ENCODE measurements at regions not wholly inside any gene's neighbourhood (a gene's known extent, or its start where the extent isn't known, plus 50 kb on each side); places are given as distances from the start of the nearest gene placed in this dataset.

DNA sequence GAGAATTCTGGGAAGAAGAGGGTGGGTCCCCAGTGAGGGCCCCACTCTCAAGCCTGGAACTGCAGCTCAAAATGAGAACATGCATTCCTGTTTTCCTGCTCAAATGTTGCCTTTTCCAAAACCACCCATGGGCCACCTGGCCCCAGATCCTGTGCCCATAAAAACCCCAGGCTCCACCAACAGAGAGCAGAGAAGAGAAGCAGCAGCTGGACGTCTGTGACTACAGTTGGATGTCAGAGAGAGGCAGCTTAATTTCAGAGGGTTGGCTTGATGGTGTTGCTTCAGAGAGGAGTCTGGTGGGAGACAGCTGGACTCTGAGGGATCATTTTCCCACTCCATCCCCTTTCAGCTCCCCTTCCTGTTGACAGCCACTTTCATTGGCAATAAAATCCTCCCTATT, 256.4 kb downstream of the FZD1 start:
- no peak for TF ChIP-seq CTCF (IDR thresholded peaks at IDR 0.05)
- no peak for TF ChIP-seq POLR2A (IDR thresholded peaks at IDR 0.05)
- TF ChIP-seq POLR2AphosphoS5 (IDR thresholded peaks at IDR 0.05) = no peak

All from stomach (tissue), 4 donors.